SU-DHL-6 (cell line): ENCODE measurements at regions not wholly inside any gene's neighbourhood (a gene's known extent, or its start where the extent isn't known, plus 50 kb on each side); places are given as distances from the start of the nearest gene placed in this dataset.

ENCODE experiments used
- EZH2phosphoT487 ChIP-seq: fragments of 200-600 bp; sonication (generic), shearing (Covaris generic); conservative IDR thresholded peaks from 2 replicates; pipeline ENCODE4 v1.6.1; 2018; ENCODE audit warnings: mild to moderate bottlenecking, antibody characterized with exemption, low read length, moderate library complexity, mixed read lengths
- TF ChIP-seq, protein P1 (sequence below): fragments of 200-600 bp; sonication (generic); IDR thresholded peaks from one replicate; pipeline ENCODE4 v1.5.1; 2017; ENCODE audit warnings: antibody characterized with exemption, mild to moderate bottlenecking, low read length, moderate library complexity; ENCODE audit not compliant: insufficient read depth, poor library complexity, severe bottlenecking

DNA sequence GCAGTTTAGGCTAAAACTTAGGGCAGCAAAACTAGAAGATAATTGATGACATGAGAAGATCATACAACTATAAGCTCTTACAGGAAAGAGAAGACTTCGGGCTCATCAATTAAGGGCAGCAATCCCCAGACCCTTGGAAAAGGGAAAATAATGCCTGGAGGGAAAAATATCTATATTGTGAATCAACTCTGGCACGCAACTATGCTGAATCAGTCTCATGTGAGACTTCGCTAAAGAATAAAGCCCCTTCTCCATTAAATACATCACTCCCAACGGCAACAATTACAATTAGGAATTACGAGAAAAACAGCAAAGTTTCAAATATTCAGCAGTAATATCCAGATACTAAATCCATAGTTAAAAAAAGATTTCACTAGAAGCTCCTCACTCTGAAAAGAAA, 2016.8 kb upstream of the IGFBP7 start:
- TF ChIP-seq, protein P1, sequence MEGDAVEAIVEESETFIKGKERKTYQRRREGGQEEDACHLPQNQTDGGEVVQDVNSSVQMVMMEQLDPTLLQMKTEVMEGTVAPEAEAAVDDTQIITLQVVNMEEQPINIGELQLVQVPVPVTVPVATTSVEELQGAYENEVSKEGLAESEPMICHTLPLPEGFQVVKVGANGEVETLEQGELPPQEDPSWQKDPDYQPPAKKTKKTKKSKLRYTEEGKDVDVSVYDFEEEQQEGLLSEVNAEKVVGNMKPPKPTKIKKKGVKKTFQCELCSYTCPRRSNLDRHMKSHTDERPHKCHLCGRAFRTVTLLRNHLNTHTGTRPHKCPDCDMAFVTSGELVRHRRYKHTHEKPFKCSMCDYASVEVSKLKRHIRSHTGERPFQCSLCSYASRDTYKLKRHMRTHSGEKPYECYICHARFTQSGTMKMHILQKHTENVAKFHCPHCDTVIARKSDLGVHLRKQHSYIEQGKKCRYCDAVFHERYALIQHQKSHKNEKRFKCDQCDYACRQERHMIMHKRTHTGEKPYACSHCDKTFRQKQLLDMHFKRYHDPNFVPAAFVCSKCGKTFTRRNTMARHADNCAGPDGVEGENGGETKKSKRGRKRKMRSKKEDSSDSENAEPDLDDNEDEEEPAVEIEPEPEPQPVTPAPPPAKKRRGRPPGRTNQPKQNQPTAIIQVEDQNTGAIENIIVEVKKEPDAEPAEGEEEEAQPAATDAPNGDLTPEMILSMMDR, result no peak
- no peak for TF ChIP-seq EZH2phosphoT487
